ENCODE measurements at regions not wholly inside any gene's neighbourhood (a gene's known extent, or its start where the extent isn't known, plus 50 kb on each side); places are given as distances from the start of the nearest gene placed in this dataset.

- Histone ChIP-seq H3K4me3 (ENCODE audit: control insufficient read depth in 1 of 7, extremely low read depth in 1 of 7, insufficient read depth in 4 of 7, low read depth in 2 of 7, low read length in 6 of 7) (no peak overlapping the region), H3K27ac (ENCODE audit: insufficient read depth in 1 of 2, low read depth in 1 of 2, low read length in 2 of 2, poor library complexity in 1 of 2, severe bottlenecking in 2 of 2) (no peak overlapping the region), H3K9me3 (ENCODE audit: control extremely low read depth in 1 of 5, control insufficient read depth in 4 of 5, insufficient read depth in 2 of 5, low read depth in 1 of 5, low read length in 4 of 5) (no peaks in the 10 kb centered on the region), H3K4me1 (ENCODE audit: control extremely low read depth in 1 of 4, control insufficient read depth in 4 of 4, insufficient read depth in 4 of 4, low read length in 3 of 4) (no peaks in the 10 kb centered on the region), H3K27me3 (replicated peaks in 2 of 5; ENCODE audit: control insufficient read depth in 4 of 5, insufficient read depth in 5 of 5, low read length in 4 of 5) (no peaks in the 10 kb centered on the region), H3K36me3 (ENCODE audit: control insufficient read depth in 4 of 4, insufficient read depth in 4 of 4, low read length in 3 of 4) (no peaks in the 10 kb centered on the region)
- WGBS (ENCODE audit: insufficient coverage): 100% methylated on average over 1 of the region's 2 CpGs
- POLR2A ChIA-PET: no interaction called here
- DNase-seq: no peak
- CTCF ChIA-PET: no interaction called here
Observed at GRCh38 chr2:149827585-149828126, 240.1 kb upstream of the MMADHC start.

GRCh38 chr2:149826471-149827125, 239.0 kb upstream of the MMADHC start:
- H3K36me3 ChIP-seq (ENCODE audit: control insufficient read depth in 4 of 4, insufficient read depth in 4 of 4, low read length in 3 of 4): no peaks in the 10 kb centered on the region
- H3K4me3 ChIP-seq (ENCODE audit: control insufficient read depth in 1 of 7, extremely low read depth in 1 of 7, insufficient read depth in 4 of 7, low read depth in 2 of 7, low read length in 6 of 7): no peak overlapping the region
- H3K27me3 ChIP-seq (replicated peaks in 2 of 5; ENCODE audit: control insufficient read depth in 4 of 5, insufficient read depth in 5 of 5, low read length in 4 of 5): no peaks in the 10 kb centered on the region
- H3K9me3 ChIP-seq (ENCODE audit: control extremely low read depth in 1 of 5, control insufficient read depth in 4 of 5, insufficient read depth in 2 of 5, low read depth in 1 of 5, low read length in 4 of 5): no peaks in the 10 kb centered on the region
- DNase-seq: no peak
- no peak overlapping the region for H3K27ac ChIP-seq (ENCODE audit: insufficient read depth in 1 of 2, low read depth in 1 of 2, low read length in 2 of 2, poor library complexity in 1 of 2, severe bottlenecking in 2 of 2)
- WGBS (ENCODE audit: insufficient coverage): no CpG with 5 or more reads among the region's 1 CpG
- ChIA-PET POLR2A (no interaction called here), CTCF (no interaction called here)
- H3K4me1 ChIP-seq (ENCODE audit: control extremely low read depth in 1 of 4, control insufficient read depth in 4 of 4, insufficient read depth in 4 of 4, low read length in 3 of 4): no peaks in the 10 kb centered on the region

GRCh38 chr2:149825473-149825872, 237.9 kb upstream of the MMADHC start:
- Histone ChIP-seq H3K4me3 (ENCODE audit: control insufficient read depth in 1 of 7, extremely low read depth in 1 of 7, insufficient read depth in 4 of 7, low read depth in 2 of 7, low read length in 6 of 7) (no peak overlapping the region), H3K27me3 (replicated peaks in 2 of 5; ENCODE audit: control insufficient read depth in 4 of 5, insufficient read depth in 5 of 5, low read length in 4 of 5) (no peaks in the 10 kb centered on the region), H3K4me1 (ENCODE audit: control extremely low read depth in 1 of 4, control insufficient read depth in 4 of 4, insufficient read depth in 4 of 4, low read length in 3 of 4) (no peaks in the 10 kb centered on the region), H3K9me3 (ENCODE audit: control extremely low read depth in 1 of 5, control insufficient read depth in 4 of 5, insufficient read depth in 2 of 5, low read depth in 1 of 5, low read length in 4 of 5) (no peaks in the 10 kb centered on the region), H3K36me3 (ENCODE audit: control insufficient read depth in 4 of 4, insufficient read depth in 4 of 4, low read length in 3 of 4) (no peaks in the 10 kb centered on the region), H3K27ac (ENCODE audit: insufficient read depth in 1 of 2, low read depth in 1 of 2, low read length in 2 of 2, poor library complexity in 1 of 2, severe bottlenecking in 2 of 2) (no peak overlapping the region)
- WGBS (ENCODE audit: insufficient coverage): 29% methylated on average over 1 of the region's 4 CpGs
- CTCF ChIA-PET: no interaction called here
- POLR2A ChIA-PET: no interaction called here
- DNase-seq: no peak

- ChIA-PET CTCF (no interaction called here), POLR2A (no interaction called here)
Observed at GRCh38 chr2:149824136-149824535, 236.6 kb upstream of the MMADHC start.

GRCh38 chr2:149819356-149819957, 231.9 kb upstream of the MMADHC start:
- no CpG with 5 or more reads among the region's 3 CpGs for WGBS (ENCODE audit: insufficient coverage)
- POLR2A ChIA-PET: no interaction called here
- no peaks in the 10 kb centered on the region for H3K36me3 ChIP-seq (ENCODE audit: control insufficient read depth in 4 of 4, insufficient read depth in 4 of 4, low read length in 3 of 4)
- H3K4me1 ChIP-seq (ENCODE audit: control extremely low read depth in 1 of 4, control insufficient read depth in 4 of 4, insufficient read depth in 4 of 4, low read length in 3 of 4): no peaks in the 10 kb centered on the region
- CTCF ChIA-PET: no interaction called here
- no peaks in the 10 kb centered on the region for H3K27me3 ChIP-seq (replicated peaks in 2 of 5; ENCODE audit: control insufficient read depth in 4 of 5, insufficient read depth in 5 of 5, low read length in 4 of 5)
- H3K4me3 ChIP-seq (ENCODE audit: control insufficient read depth in 1 of 7, extremely low read depth in 1 of 7, insufficient read depth in 4 of 7, low read depth in 2 of 7, low read length in 6 of 7): no peak overlapping the region
- H3K27ac ChIP-seq (ENCODE audit: insufficient read depth in 1 of 2, low read depth in 1 of 2, low read length in 2 of 2, poor library complexity in 1 of 2, severe bottlenecking in 2 of 2): no peak overlapping the region
- DNase-seq: no peak
- H3K9me3 ChIP-seq (ENCODE audit: control extremely low read depth in 1 of 5, control insufficient read depth in 4 of 5, insufficient read depth in 2 of 5, low read depth in 1 of 5, low read length in 4 of 5): no peaks in the 10 kb centered on the region

More at GRCh38 chr2:149824136-149824535, 236.6 kb upstream of the MMADHC start:
- Histone ChIP-seq H3K4me3 (ENCODE audit: control insufficient read depth in 1 of 7, extremely low read depth in 1 of 7, insufficient read depth in 4 of 7, low read depth in 2 of 7, low read length in 6 of 7) (no peak overlapping the region), H3K27ac (ENCODE audit: insufficient read depth in 1 of 2, low read depth in 1 of 2, low read length in 2 of 2, poor library complexity in 1 of 2, severe bottlenecking in 2 of 2) (no peak overlapping the region), H3K9me3 (ENCODE audit: control extremely low read depth in 1 of 5, control insufficient read depth in 4 of 5, insufficient read depth in 2 of 5, low read depth in 1 of 5, low read length in 4 of 5) (no peaks in the 10 kb centered on the region), H3K36me3 (ENCODE audit: control insufficient read depth in 4 of 4, insufficient read depth in 4 of 4, low read length in 3 of 4) (no peaks in the 10 kb centered on the region), H3K27me3 (replicated peaks in 2 of 5; ENCODE audit: control insufficient read depth in 4 of 5, insufficient read depth in 5 of 5, low read length in 4 of 5) (no peaks in the 10 kb centered on the region), H3K4me1 (ENCODE audit: control extremely low read depth in 1 of 4, control insufficient read depth in 4 of 4, insufficient read depth in 4 of 4, low read length in 3 of 4) (no peaks in the 10 kb centered on the region)
- no peak for DNase-seq

- Histone ChIP-seq H3K27ac (ENCODE audit: insufficient read depth in 1 of 2, low read depth in 1 of 2, low read length in 2 of 2, poor library complexity in 1 of 2, severe bottlenecking in 2 of 2) (no peak overlapping the region), H3K9me3 (ENCODE audit: control extremely low read depth in 1 of 5, control insufficient read depth in 4 of 5, insufficient read depth in 2 of 5, low read depth in 1 of 5, low read length in 4 of 5) (no peaks in the 10 kb centered on the region), H3K27me3 (replicated peaks in 2 of 5; ENCODE audit: control insufficient read depth in 4 of 5, insufficient read depth in 5 of 5, low read length in 4 of 5) (no peaks in the 10 kb centered on the region), H3K36me3 (ENCODE audit: control insufficient read depth in 4 of 4, insufficient read depth in 4 of 4, low read length in 3 of 4) (no peaks in the 10 kb centered on the region), H3K4me3 (ENCODE audit: control insufficient read depth in 1 of 7, extremely low read depth in 1 of 7, insufficient read depth in 4 of 7, low read depth in 2 of 7, low read length in 6 of 7) (no peak overlapping the region), H3K4me1 (ENCODE audit: control extremely low read depth in 1 of 4, control insufficient read depth in 4 of 4, insufficient read depth in 4 of 4, low read length in 3 of 4) (no peaks in the 10 kb centered on the region)
- 100% methylated on average over 1 of the region's 1 CpG for WGBS (ENCODE audit: insufficient coverage)
- ChIA-PET CTCF (no interaction called here), POLR2A (no interaction called here)
- DNase-seq: no peak
Observed at GRCh38 chr2:149816756-149817551, 229.4 kb upstream of the MMADHC start.

GRCh38 chr2:149815941-149816340, 228.4 kb upstream of the MMADHC start:
- DNase-seq: no peak
- no peaks in the 10 kb centered on the region for H3K4me1 ChIP-seq (ENCODE audit: control extremely low read depth in 1 of 4, control insufficient read depth in 4 of 4, insufficient read depth in 4 of 4, low read length in 3 of 4)
- H3K9me3 ChIP-seq (ENCODE audit: control extremely low read depth in 1 of 5, control insufficient read depth in 4 of 5, insufficient read depth in 2 of 5, low read depth in 1 of 5, low read length in 4 of 5): no peaks in the 10 kb centered on the region
- no peaks in the 10 kb centered on the region for H3K36me3 ChIP-seq (ENCODE audit: control insufficient read depth in 4 of 4, insufficient read depth in 4 of 4, low read length in 3 of 4)
- POLR2A ChIA-PET: no interaction called here
- H3K27ac ChIP-seq (ENCODE audit: insufficient read depth in 1 of 2, low read depth in 1 of 2, low read length in 2 of 2, poor library complexity in 1 of 2, severe bottlenecking in 2 of 2): no peak overlapping the region
- CTCF ChIA-PET: no interaction called here
- H3K4me3 ChIP-seq (ENCODE audit: control insufficient read depth in 1 of 7, extremely low read depth in 1 of 7, insufficient read depth in 4 of 7, low read depth in 2 of 7, low read length in 6 of 7): no peak overlapping the region
- H3K27me3 ChIP-seq (replicated peaks in 2 of 5; ENCODE audit: control insufficient read depth in 4 of 5, insufficient read depth in 5 of 5, low read length in 4 of 5): no peaks in the 10 kb centered on the region
- no CpG with 5 or more reads among the region's 1 CpG for WGBS (ENCODE audit: insufficient coverage)

All from common myeloid progenitor, CD34-positive (primary cell).